ENCODE measurements at regions not wholly inside any gene's neighbourhood (a gene's known extent, or its start where the extent isn't known, plus 50 kb on each side); places are given as distances from the start of the nearest gene placed in this dataset.

DNA sequence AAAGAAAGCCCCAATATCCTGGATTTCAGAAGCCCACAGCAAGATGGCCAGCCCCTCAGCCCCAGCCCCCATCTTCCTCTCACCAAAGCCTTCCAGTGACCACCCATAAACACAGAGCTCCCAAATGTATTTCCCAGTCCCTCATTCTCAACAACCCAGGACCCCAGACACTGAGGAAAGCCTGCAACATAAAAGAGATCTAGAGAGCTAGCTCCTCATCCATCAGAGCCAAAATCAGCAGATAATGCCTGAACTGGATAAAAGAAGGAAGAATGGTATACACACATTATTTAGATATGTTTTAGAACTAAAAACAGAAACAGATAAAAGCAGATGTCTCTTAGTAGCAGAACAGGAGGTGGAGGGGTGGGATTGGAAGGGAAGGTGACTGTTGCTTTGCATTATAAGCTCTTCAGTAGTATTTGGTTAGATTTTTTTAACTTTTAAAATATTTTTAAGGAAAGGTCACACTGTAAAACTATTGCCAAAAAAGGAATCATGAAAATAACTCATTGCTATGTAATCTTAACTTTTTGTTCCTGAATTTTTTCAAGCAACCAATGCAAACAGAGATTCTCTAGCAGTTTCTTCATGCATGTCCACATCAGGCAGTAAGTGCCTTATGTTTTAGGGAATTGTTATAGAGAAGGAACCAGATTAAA, 144.2 kb upstream of the PKDCC start:
- DNase-seq = no peak

DNA sequence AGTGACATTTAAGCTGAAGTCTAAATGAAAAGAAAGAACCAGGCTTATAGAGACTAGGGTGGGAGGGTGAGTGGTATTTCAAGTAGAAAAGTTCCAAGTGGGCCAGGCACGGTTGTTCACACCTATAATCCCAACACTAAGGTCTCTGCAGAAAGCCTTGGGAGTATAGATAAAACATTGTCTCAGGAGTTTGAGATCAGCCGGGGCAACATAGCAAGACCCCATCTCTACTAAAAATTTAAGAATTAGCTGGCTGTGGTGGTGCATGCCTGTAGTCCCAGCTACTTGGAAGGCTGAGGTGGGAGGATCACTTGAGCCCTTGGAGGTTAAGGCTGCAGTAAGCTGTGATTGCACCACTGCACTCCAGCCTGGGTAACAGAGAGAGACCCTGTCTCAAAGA, 143.4 kb upstream of the PKDCC start:
- DNase-seq = no peak

DNA sequence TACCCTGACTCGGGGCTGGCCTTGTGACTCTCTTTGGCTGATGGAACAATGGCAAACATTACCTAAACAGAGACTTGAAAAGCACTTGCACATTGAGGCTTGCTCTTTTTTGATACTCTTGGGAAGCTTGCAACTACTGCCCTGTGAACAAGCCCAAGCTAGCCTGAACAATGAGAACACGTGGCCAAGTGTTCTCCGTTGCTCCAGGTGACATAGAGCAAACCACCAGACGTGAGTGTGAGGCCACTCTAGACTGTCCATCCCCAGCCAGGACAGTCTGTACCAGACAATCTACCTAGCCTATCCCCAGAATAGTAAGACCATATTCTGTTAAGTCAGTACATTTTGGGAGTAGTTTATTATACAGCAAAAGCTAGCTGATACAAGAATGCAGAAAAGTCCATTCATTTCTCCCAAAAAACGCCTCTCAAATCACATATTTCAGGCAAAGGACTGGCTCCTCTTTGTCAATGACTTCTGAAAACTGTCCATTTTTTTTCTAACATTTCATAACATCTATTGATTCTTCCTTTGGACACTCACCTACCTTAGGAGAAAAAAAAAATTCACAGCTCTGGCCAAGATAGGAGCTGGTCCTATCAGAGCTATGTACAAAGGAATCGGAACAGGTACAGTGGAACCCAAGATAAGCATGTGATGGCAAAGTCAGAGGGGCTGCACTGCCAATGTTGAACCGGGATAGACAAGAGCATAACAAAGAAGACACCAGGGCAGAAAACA, 142.1 kb upstream of the PKDCC start:
- no peak for DNase-seq

DNA sequence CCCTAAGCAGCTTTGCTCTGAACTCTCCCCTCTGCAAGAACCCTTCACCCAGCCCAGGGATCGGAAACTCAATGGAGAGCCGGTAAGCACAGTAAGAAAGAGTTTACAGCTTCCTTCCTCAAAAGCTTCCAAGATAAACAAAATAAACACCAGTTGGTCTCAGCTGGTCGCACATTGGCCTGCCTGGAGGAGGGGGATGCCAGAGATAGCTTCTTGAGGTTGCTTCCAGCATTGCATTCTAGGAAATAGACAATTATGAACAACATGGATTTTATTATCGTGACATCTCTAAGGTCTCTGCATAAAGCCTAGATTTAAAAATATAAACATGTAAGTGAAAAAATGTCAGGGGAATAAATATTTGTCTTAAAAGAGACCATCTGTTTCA, 141.5 kb upstream of the PKDCC start:
- no peak for DNase-seq

DNA sequence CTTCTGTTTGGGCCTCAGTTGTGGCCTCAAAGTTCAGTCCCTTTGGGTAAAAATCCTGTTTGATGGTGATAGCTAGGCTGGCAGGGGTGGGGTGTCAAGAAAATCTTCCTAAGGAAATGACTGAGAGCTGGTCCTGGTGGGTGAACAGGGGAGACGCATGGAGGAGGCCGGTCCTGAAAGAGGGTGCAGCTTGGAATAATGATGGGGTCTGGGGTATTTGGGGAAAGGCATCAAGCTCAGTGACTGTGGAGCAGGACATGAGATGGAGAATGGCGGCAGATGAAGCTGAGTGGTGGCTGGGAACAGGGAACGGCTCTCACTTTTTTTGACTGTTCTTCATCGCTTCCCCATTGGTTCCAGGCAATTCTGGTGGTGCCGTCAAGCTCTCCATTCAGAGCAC, 140.7 kb upstream of the PKDCC start:
- no peak for DNase-seq

DNA sequence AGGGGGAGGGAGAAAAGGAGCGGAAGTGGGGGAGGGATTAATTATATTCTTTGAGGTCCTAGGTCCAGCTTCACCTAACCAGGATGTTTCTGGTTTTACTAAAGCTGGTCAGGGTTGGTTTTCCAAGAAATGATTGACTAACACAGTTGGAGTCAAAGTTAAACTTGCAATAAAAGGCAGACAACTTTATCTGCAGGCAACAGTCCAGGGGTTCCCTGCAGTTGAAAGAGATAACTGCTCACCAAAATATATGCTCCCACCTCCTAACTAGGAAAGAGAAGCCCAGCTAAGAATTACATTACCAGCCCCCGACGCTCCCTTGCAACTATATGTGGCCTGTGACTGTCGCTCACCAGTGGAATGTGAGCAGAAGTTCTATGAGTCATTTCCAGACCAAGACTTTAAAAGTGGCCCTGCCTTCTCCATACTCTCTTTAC, 140.0 kb upstream of the PKDCC start:
- DNase-seq = no peak

DNA sequence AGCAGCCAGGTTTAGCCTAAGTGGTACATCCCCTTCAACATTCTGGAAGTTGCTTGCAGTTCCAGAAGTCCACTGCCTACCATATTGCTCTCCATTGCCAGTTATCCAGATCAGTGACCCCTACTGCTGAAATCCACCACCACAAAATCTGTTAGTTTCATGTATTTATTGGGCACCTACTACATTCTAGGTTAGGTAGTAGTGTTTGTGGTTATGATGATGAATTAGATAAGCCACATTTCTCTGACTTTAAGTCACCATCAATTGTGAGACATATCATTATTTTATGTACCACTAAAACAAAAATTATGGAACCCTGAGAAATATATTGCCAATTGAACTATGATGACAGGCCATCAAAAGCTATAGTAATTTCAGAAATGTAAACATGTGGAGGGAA, 139.5 kb upstream of the PKDCC start:
- DNase-seq = no peak

DNA sequence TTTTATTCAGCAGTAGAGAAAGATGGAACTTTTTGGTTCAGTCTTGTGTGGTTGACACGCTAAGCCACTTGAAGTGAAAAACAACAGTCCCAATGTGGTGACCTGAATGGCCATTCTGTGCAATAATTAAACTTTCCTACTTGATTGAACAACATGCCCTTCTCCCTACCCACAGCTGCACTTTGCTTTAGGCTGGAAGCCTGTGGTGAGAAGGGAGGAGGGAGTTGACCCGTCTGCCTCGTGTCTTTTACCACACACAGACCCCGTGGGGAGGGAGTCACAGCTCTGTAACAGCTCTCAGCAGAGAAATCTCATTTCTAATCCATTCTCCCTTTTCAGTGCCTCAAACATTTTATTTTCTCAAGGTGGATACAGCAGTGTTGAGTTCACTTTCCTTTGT, 138.2 kb upstream of the PKDCC start:
- no peak for DNase-seq

DNA sequence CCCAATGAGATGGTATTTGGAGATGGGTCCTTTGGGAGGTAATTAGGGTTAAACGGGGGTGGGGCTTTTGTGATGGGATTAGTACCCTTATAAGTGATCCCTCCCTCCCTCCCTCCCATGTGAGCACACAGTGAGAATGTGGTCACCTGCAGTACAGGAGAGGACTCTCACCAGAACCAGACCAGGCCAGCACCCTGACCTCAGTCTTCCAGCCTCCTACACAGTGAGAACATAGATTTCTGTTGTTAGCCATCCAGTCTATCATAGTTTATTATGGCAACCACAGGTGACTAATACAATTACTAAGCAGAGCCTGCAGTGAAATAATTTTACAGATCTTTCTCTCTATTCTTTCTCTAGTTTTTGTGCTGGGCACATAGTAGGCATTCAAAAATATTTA, 137.7 kb upstream of the PKDCC start:
- no peak for DNase-seq

DNA sequence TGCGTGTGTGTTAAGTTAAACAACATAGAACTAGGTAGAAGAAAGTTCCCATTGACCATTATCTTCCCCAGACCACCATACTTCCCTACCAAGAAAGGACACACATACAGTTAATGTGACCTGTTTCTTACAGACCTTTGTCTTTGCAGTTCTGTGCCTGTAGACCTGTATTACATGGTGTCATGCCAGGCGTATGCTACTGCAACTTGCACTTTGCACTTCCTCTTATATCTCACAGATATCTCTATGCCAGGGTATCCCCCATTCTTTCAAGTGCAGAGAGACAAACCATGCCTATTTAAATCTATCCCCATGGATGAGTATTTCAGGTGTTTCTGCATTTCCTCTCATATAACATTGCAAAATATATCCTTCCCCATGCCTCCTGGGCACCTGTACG, 136.8 kb upstream of the PKDCC start:
- no peak for DNase-seq

DNA sequence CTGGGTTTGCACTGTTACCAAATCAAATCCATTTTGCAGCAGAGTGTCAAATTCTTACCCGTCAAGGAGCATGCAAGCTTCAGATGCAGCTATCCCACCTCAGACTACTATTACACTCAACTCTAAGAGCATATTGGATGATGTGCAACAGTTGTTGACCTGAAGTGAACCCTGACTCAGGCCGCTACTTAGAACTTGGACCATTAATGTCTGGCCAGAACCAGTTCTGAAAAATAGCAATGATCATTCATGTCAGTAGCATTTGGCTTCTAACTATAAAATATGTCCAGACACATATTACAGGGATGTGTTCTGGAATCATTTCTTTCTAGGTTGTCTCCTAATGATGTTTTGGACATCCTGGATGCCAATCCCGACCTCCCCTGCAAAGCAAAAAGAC, 135.5 kb upstream of the PKDCC start:
- DNase-seq = no peak

DNA sequence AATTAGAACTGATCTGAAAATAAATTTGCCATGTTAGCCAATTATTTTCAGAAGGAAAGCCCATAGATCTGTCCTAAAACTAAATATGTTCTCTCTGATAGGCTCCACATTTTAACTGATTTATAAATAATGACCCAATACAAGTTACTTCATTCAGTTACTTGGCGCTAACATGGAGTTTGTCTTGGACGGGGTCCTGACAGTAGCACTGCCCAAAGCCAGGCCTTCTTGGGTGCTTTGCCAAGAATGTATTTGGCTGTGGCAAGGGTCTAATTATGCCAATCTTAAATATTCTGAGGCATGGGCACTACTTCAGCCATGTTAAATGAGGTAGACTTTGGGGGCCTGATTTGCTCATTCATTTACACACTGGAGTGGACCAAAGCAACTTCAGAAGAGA, 135.0 kb upstream of the PKDCC start:
- no peak for DNase-seq

DNA sequence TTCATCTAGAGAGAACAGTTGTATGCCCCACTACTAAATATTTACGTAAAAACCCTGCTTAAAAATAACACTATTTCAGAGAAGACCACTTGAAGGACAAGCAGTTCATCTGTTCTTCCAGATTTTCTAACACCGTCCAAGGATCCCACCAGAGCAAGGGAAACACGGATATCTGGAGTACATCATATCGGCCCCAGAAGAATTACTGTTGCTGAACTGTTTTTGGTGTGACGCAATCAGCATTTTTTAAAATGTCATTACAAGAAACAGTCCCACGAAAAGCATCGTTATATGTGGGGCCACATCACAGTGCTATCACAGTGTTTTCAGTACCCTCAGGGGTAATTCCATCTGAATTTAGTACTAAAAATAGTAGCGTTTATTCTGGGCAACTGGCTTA, 134.5 kb upstream of the PKDCC start:
- DNase-seq = no peak

DNA sequence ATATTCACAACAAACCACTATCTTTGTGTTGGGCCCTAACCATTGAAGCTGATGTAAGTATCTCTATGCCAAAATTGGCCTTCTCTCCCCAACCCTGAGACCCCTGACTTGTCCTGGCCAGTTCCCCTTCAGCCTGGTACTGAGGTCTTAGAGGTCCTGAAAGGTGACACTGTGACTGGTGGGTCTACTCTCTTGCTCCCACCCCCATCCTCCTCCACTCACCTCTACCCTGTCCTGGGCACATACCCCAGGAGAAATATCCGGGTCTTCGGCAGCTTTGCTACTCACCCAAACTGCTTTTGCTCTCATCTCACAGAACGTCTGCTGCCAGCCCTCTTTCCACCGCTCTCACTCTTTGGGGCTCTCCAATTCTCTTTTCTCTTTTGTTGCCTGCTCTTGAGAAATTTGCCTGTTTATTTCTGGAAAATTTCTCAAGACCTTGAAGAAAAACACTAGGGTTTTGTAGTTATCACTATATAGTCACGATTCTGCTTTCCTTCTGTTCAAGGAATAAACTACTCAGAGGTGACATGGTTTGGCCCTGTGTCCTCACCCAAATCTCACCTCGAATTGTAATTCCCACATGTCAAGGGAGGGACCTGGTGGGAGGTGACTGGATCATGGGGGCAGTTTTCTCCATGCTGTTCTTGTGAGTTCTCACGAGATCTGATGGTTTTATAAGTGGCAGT, 133.8 kb upstream of the PKDCC start:
- no peak for DNase-seq

DNA sequence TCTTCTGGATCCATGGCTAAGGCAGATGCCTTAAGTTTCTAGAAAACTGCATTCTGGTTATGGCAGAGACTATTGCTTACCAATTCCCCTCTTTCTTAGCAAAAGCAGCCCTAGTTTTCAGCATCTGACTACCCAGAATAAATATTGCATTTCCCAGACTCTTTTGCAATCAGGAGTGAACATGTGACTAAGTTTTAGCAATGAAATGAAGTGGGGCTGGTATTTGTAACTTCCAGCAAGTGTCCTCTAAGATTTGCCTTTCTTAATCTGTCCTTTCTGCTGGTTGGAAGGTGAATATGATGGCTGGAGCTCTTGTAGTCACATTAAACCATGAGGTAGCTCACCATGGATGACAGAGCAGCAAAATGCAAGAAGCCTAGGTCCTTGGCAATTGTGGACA, 132.9 kb upstream of the PKDCC start:
- no peak for DNase-seq

DNA sequence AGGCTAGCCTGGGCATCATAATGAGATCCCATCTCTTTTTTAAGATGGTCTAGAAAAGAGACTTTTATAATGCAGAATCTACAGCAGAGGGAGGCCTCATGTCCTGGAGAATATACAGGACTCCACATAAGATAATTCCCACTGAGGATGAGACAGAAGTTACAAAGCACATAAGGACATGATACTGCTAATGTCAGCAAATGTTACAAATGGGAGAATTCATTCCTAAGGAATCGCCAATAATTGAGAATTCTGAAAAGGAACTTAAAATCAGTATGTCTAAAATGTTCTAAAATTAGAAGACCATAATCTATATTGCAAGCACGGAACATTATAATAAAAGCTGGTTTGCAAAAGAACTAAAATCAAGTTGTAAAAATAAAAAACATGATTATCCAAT, 131.6 kb upstream of the PKDCC start:
- no peak for DNase-seq

DNA sequence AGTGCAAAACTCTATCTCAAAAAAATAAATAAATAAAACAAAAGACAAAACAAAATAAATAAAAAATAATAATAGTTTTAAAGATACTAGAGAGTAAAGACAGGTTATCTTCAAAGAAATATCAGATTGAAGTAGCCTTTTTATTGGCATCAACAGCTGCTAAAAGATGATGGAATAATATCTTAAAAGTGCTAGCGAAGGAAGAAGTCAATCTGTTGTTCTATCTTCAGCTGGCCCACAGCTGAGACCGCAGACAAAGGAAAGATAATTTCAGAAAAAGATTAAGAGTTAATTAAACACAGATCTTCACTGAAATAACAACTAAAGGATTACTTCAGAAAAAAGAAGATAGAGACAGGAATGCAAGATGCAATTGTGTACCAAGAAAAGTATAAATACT, 130.2 kb upstream of the PKDCC start:
- DNase-seq = no peak

DNA sequence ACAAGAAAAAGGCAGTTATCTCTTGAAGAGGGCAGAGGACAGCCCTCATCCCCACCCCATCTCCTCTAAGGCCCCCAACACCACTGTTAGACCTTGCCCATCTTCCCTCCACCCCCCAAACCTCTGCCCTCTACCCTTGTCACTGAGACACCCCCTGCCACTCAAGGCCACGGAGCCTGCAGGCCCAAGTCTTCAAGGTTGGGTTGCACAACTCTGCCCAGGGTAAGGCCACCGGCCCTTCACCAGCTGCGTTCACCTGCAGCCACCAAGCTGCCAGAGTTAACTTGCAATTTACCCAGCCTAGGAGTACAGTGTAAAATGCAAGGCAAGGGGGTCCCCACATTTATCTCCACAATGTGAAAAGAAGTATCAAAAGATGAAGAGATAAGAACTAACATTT, 128.7 kb upstream of the PKDCC start:
- DNase-seq = no peak

DNA sequence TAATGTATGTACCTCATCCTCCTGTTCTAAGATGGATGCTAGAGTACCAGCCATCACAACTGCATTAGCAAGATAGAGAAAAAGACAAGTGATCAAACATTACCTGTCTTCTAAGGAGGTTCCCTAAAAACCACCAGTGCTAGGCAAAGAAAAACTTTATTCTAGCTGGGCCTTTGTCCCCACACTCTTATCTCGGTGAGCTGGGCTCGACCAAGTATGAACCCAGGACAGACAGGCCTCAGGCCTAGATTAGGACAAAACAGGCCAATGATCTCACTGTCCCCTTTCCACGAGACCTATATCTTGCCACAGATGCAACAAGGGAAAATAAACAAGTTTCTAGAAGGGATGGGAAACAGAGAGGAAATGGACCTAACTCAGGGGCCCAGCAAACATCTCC, 127.6 kb upstream of the PKDCC start:
- DNase-seq = no peak

DNA sequence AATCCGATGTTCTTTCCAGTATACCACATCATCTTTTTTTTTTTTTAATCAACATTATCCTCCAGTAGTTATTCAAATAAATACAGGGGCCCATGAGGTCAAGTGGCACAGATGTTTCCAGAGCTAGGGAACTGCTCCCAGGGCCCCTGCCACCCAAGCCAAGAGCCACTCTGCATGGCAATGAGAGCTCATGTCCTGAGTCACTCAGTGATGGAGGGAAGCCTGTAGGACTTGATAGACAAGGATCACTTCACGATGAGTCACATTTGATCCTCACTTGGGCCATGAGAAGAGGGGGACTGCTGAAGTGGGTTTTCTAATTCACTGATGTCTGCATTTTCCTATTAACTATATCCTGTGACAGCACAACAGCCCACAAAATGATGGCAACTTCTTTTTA, 127.0 kb upstream of the PKDCC start:
- no peak for DNase-seq

DNA sequence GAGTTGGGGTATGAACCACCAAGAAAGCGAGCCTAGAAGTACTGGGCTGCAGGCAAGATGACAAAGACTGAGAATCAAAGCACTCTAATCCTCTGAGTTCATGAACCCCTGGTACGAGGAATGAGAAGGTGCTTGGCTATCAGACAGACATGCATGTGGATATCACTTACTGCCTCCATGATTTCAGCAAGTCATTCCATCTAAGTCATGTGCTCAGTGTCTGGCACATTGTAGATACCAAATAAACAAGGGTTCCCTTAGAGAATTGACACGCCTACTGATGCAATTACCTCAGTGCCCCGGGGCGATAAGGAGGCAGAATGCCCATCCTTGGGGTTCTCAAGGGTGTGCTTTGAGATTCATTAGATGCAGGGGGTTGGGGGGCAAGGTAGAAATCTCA, 125.6 kb upstream of the PKDCC start:
- DNase-seq = no peak

DNA sequence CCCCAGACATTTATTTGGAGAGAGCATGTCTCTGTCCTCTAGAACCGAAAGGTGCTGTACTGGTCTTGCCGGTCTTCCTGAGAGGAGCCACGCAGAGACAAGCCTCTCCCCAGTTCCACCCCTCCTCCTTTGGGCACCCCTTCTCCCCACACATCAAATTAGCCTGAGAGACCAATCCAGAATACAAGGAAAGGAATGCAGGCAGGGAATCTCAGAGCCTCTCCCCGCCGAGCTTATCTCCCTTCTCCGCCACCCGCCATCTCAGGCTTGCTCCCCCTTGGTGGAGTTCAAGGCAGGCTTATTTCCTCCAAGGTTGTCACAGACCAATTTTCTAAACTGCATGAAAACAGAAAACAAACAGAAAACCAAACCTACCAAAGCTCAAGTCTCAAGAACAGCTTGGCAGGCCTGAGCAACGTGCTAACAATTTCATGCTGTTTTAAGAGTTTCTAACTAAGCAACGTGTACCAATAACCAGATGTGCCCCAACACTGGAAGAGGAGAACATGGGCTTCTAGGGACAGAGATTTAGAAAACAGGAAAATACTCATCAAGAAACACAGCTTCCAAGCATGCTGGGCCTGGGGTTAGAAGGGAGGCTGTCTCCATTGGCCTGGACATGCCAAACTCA, 124.5 kb upstream of the PKDCC start:
- no peak for DNase-seq

DNA sequence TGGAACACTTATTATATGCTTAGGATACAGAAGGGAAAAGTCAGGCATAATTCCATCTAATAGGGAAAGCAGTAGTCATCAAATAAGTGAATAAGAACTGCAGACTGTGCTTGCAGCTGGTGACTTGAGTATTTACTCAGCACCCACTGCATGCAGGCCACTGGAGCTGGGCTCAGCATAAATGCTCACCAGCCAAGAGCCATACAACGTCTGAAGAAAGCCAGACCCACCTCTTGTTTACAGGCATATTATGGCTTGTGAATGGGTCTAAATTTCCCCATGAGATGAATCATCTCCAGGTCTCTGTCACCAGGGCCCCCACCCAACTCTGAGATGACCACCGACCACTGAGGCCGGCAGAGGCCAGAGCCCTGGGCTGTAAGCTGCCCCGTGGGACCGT, 123.8 kb upstream of the PKDCC start:
- DNase-seq = no peak
